ENCODE measurements at regions not wholly inside any gene's neighbourhood (a gene's known extent, or its start where the extent isn't known, plus 50 kb on each side); places are given as distances from the start of the nearest gene placed in this dataset.
"Not testable (repeated sequence)": the region's sequence is repeated elsewhere in the genome, so short reads cannot be mapped to it uniquely, and the experiment has no call there.

DNA sequence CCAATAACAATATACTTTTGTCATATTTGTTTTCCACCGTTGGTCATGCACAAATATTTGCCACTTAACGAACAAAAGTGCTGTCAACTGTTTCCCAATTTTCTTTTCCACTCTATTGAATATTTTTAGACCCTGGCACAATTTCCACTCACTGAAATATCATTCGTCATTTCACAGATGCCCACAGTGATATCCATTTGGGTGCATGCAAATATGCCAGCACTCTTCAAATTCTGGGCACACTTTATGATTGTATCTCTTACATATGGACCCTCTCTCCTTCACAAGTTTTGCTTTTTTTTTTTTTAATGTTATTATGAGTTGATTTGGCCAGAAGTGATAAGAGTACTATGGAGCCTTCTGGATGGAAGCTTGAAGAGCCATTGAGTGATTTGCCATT, 1557.3 kb upstream of the FLRT2 start:
- TF ChIP-seq, protein P1, sequence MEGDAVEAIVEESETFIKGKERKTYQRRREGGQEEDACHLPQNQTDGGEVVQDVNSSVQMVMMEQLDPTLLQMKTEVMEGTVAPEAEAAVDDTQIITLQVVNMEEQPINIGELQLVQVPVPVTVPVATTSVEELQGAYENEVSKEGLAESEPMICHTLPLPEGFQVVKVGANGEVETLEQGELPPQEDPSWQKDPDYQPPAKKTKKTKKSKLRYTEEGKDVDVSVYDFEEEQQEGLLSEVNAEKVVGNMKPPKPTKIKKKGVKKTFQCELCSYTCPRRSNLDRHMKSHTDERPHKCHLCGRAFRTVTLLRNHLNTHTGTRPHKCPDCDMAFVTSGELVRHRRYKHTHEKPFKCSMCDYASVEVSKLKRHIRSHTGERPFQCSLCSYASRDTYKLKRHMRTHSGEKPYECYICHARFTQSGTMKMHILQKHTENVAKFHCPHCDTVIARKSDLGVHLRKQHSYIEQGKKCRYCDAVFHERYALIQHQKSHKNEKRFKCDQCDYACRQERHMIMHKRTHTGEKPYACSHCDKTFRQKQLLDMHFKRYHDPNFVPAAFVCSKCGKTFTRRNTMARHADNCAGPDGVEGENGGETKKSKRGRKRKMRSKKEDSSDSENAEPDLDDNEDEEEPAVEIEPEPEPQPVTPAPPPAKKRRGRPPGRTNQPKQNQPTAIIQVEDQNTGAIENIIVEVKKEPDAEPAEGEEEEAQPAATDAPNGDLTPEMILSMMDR (IDR thresholded peaks at IDR 0.05; ENCODE audit: insufficient read depth, low read length, poor library complexity, severe bottlenecking): no peak
- no peak overlapping the region for H3K4me3 ChIP-seq (replicated peaks; ENCODE audit: low read depth, low read length)
- DNase-seq (ENCODE audit: extremely low read depth, insufficient read length): no peak
- no peaks in the 10 kb centered on the region for H3K36me3 ChIP-seq (ENCODE audit: control insufficient read depth, insufficient read depth, low read length)
- H3K27me3 ChIP-seq (replicated peaks; ENCODE audit: control insufficient read depth, insufficient read depth, low read length): no peaks in the 10 kb centered on the region

DNA sequence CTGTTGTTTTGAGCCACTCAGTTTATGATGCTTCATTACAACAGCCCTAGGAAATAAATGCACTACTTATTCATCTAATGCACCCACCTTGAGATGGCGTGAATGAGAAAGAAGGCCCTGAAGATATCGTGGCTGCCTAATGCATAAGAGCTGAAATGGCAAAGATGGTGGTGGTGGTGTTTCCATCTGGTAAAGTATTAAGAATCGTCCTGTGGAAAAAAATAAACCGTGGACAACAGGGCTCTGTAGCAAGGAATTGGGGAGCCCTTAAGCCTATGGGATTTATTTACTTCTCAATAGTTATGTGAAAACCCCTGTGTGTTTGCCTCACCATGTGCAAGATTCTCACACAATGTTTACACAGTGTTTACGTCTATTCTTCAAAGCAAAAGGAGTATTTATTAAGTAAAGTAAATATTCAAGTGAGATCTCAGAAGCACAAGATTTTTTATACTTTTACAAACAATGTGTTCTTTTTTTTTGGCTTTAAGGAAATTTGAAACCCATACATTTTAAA, 1555.2 kb upstream of the FLRT2 start:
- H3K27me3 ChIP-seq (replicated peaks; ENCODE audit: control insufficient read depth, insufficient read depth, low read length): no peaks in the 10 kb centered on the region
- no peak overlapping the region for H3K4me3 ChIP-seq (replicated peaks; ENCODE audit: low read depth, low read length)
- TF ChIP-seq, protein P1 (IDR thresholded peaks at IDR 0.05; ENCODE audit: insufficient read depth, low read length, poor library complexity, severe bottlenecking): no peak
- no peaks in the 10 kb centered on the region for H3K36me3 ChIP-seq (ENCODE audit: control insufficient read depth, insufficient read depth, low read length)
- DNase-seq (ENCODE audit: extremely low read depth, insufficient read length): no peak

DNA sequence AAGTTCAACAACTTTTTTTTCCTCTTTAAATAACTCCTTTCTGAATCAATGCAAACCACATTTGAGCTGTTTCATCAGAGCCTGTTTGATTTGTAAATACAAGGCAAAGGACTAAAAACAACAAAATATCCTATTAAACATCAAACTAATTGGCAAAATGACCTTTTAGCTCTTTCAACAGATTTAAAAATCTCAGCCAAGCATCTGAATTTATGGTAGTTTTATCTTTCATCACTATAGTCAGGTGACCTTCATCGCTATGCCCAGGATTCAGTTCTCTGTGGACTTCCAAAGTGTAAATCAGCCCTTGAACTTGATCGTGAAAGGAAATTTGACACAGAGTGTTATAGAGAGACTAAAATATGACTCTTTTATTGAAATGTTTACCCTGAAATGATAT, 1554.5 kb upstream of the FLRT2 start:
- Histone ChIP-seq H3K27me3 (replicated peaks; ENCODE audit: control insufficient read depth, insufficient read depth, low read length) (no peaks in the 10 kb centered on the region), H3K36me3 (ENCODE audit: control insufficient read depth, insufficient read depth, low read length) (no peaks in the 10 kb centered on the region), H3K4me3 (replicated peaks; ENCODE audit: low read depth, low read length) (no peak overlapping the region)
- DNase-seq (ENCODE audit: extremely low read depth, insufficient read length): no peak
- TF ChIP-seq, protein P1 (IDR thresholded peaks at IDR 0.05; ENCODE audit: insufficient read depth, low read length, poor library complexity, severe bottlenecking): no peak

DNA sequence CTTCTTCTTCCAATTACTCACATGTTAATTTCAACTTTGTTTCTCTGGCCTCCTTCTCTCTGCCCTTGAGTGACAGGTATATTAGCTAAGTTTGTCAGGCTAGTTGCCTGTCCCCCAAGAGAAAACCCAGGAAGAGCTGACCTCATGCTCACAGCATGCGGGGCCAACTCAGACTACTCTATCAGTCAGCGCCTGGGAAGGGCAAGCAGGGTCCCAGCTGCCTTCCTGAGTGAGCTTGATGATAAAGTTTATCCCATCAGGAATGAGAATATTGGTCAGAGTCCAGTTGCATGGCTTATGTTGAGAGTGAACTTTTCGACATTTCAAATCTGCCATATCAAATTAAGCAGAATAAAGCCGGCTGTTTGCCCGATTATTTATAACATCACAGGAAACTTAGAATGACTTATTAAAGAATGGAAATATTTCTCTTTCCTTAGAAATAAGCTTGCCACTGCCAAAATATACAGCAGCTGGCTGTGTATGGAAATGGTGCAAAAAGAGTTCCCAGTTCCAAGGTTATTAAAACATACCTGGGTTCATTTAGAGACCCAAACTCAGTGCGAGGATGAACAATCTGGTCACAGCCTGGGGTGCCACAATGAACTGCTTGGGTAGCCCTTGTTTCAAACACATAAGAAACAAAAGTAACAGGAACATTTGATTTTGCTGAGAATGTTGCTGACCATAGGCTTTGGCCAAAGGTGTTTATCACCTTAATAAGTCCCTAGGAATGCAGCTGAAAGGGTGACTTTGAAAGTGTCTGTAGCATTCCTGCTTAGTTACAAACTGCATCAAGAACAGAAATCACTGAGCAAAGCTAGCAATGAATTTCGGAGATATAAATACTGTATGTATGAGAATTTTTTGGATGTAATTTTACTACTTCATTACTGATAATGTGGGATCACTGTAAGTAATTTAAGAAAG, 1553.8 kb upstream of the FLRT2 start:
- Histone ChIP-seq H3K36me3 (ENCODE audit: control insufficient read depth, insufficient read depth, low read length) (no peaks in the 10 kb centered on the region), H3K27me3 (replicated peaks; ENCODE audit: control insufficient read depth, insufficient read depth, low read length) (no peaks in the 10 kb centered on the region), H3K4me3 (replicated peaks; ENCODE audit: low read depth, low read length) (no peak overlapping the region)
- DNase-seq (ENCODE audit: extremely low read depth, insufficient read length): no peak
- TF ChIP-seq, protein P1 (IDR thresholded peaks at IDR 0.05; ENCODE audit: insufficient read depth, low read length, poor library complexity, severe bottlenecking): no peak

DNA sequence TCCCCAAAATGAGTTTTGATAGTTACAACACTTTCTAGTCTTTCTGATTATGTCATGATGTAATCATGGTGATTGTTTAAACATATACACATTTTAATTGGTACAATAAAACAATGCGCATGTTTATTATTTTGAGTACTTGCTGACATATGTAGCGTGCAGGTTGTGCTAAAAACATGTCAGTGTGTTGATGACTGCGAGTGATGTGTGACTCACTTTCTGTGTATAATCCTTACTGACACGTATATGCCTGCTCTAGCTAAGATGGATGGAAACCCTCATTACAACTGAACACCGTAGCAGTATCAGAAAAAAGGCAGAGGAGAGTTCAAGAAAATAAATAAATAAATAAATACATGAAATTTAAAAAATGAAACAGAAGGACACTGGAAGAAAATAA, 1552.4 kb upstream of the FLRT2 start:
- Histone ChIP-seq H3K36me3 (ENCODE audit: control insufficient read depth, insufficient read depth, low read length) (no peaks in the 10 kb centered on the region), H3K4me3 (replicated peaks; ENCODE audit: low read depth, low read length) (no peak overlapping the region), H3K27me3 (replicated peaks; ENCODE audit: control insufficient read depth, insufficient read depth, low read length) (no peaks in the 10 kb centered on the region)
- DNase-seq (ENCODE audit: extremely low read depth, insufficient read length): no peak
- TF ChIP-seq, protein P1 (IDR thresholded peaks at IDR 0.05; ENCODE audit: insufficient read depth, low read length, poor library complexity, severe bottlenecking): no peak

DNA sequence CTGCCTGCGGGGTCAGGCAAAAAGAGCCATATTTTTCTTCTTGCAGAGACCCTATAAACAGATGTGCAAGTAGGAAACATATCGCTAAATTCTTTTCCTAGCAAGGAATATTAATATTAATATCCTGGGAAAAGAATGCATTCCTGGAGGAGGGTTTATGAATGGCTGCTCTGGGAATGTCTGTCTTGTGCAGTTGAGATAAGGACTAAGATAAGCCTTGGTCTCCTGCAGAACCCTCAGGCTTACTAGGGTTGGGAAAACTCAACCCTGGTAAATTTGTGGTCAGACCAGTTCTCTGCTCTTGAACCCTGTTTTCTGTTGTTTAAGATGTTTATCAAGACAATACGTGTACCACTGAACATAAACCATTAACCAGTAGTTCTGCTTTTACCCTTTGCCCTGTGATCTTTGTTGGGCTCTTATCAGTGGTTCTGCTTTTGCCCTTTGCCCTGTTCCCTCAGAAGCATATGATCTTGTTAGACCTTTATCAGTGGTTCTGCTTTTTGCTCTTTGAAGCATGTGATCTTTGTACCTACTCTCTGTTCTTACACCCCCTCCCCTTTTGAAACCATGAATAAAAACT, 1548.2 kb upstream of the FLRT2 start:
- H3K4me3 ChIP-seq (replicated peaks; ENCODE audit: low read depth, low read length); H3K27me3 ChIP-seq (replicated peaks; ENCODE audit: control insufficient read depth, insufficient read depth, low read length); DNase-seq (ENCODE audit: extremely low read depth, insufficient read length); H3K36me3 ChIP-seq (ENCODE audit: control insufficient read depth, insufficient read depth, low read length): not testable (repeated sequence)
